Gastroesophageal sphincter (tissue), 3 donors: ENCODE measurements at regions not wholly inside any gene's neighbourhood (a gene's known extent, or its start where the extent isn't known, plus 50 kb on each side); places are given as distances from the start of the nearest gene placed in this dataset.

Source experiments
- CTCF ChIP-seq, 4 experiments: fragments of 200-600 bp in 2 of 4; fragments of 450-650 bp in 2 of 4; sonication (generic) in 1 of 4; IDR thresholded peaks; one replicate each; pipeline ENCODE4 v1.5.1; 2017 to 2019; ENCODE audit warnings: antibody characterized with exemption in 4 of 4, mild to moderate bottlenecking in 2 of 4, moderate library complexity in 2 of 4
- EP300 ChIP-seq: sonication (generic); formaldehyde crosslinking; IDR thresholded peaks from one replicate; pipeline ENCODE4 v1.6.1; 2017; ENCODE audit warnings: antibody characterized with exemption, mild to moderate bottlenecking

- TF ChIP-seq CTCF (IDR thresholded peaks at IDR 0.05) = no peak
- no peak for TF ChIP-seq EP300
Measured at GRCh38 chr6:105667056-105667455, 264.2 kb upstream of the PREP start.
